Transverse colon (tissue), 4 donors: ENCODE measurements at regions not wholly inside any gene's neighbourhood (a gene's known extent, or its start where the extent isn't known, plus 50 kb on each side); places are given as distances from the start of the nearest gene placed in this dataset.

Experiments used
- DNase-seq: peaks from one replicate; pipeline ENCODE4 v3.0.0-alpha.2; 2019
- H3K27ac ChIP-seq, 4 donors: fragments of 200-600 bp; sonication (generic); 2 replicates each; pipeline ENCODE4 v1.5.1; 2016 to 2018; ENCODE audit warnings: inconsistent platforms in 4 of 4
- H3K27me3 ChIP-seq: fragments of 200-600 bp; sonication (generic); 2 replicates; pipeline ENCODE4 v1.5.1; 2017; ENCODE audit warnings: inconsistent platforms
- H3K36me3 ChIP-seq, 4 donors: fragments of 200-600 bp; sonication (generic); 2 replicates each; pipeline ENCODE4 v1.5.1; 2017 to 2019; ENCODE audit warnings: inconsistent platforms in 4 of 4
- H3K4me1 ChIP-seq, 4 donors: fragments of 200-600 bp; sonication (generic); 2 replicates each; pipeline ENCODE4 v1.5.1; 2017 to 2020; ENCODE audit warnings: inconsistent platforms in 4 of 4
- H3K4me3 ChIP-seq, 4 donors: fragments of 200-600 bp; sonication (generic); 1 replicate in 1 of 4; 2 replicates in 3 of 4; pipeline versions ENCODE4 v1.5.1 to v1.6.1; 2017 to 2019; ENCODE audit warnings: inconsistent platforms in 4 of 4
- H3K9me3 ChIP-seq, 2 donors: fragments of 200-600 bp; sonication (generic); 2 replicates each; pipeline ENCODE4 v1.5.1; 2017 to 2019; ENCODE audit warnings: inconsistent platforms in 2 of 2
- EP300 ChIP-seq: sonication (generic); formaldehyde crosslinking; IDR thresholded peaks from one replicate; pipeline ENCODE4 v1.6.1; 2017; ENCODE audit warnings: antibody characterized with exemption, low read depth
- POLR2A ChIP-seq: fragments of 450-650 bp; IDR thresholded peaks from one replicate; pipeline ENCODE4 v1.6.1; 2016; ENCODE audit warnings: antibody characterized with exemption, mild to moderate bottlenecking, moderate library complexity
- POLR2AphosphoS5 ChIP-seq, 3 donors: sonication (generic); formaldehyde crosslinking; IDR thresholded peaks; one replicate each; pipeline ENCODE4 v1.6.1; 2016; ENCODE audit warnings: antibody characterized with exemption in 3 of 3
- WGBS, 2 donors: methylation state at CpG; one replicate each; pipeline ENCODE4 v1.1.5; 2018; ENCODE audit warnings: low coverage in 1 of 2; 5-methylcytosine and 5-hydroxymethylcytosine counted together
- in situ Hi-C, 4 donors: fragments of 200-750 bp; cut with MboI; loops; one replicate each; pipeline versions ENCODE4 v1.15.0 to v1.15.1; 2017; ENCODE audit warnings: low sequenced_read_pairs in 3 of 4, low pct_ligation_motif_present in 1 of 4, low pct_unique_long_range_greater_than_20kb in 1 of 4
- intact Hi-C: fragments of 100-400 bp; cut with DNase I; formaldehyde crosslinking; loops from one replicate; pipeline ENCODE4 v1.15.1; 2023; ENCODE audit warnings: low total_unique reads
- TF ChIP-seq, protein P1 (sequence below), 5 experiments: fragments of 200-600 bp in 3 of 5; fragments of 450-650 bp in 2 of 5; sonication (generic) in 3 of 5; IDR thresholded peaks; 1 replicate in 2 of 5; 2 replicates in 3 of 5; pipeline ENCODE4 v1.5.1; 2016 to 2017; ENCODE audit warnings: antibody characterized with exemption in 5 of 5, inconsistent platforms in 3 of 5, mild to moderate bottlenecking in 2 of 5, moderate library complexity in 1 of 5

DNA sequence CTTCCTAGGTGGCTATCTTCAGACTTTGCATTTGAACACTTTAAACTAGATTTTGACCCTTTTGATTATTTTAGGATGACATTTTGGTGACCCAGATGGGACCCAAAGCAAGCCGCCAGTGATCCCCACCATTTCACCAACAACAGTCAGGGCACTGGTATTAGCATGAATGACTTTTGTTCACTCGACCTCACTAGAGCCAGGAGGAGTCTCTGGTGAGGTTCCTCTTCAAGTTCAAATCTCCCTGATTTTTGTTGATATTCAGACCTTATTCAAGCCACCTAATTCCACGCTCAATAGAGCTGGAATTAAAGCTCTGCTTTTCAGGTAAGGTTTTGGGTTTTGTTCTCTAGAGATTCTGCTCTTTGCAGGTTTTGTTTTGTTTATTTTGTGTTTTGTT is 202.3 kb downstream of the MREG start:
- intact Hi-C loops = no loop called here
- Histone ChIP-seq H3K27ac (no peak overlapping the region), H3K27me3 (no peaks in the 10 kb centered on the region)

GRCh38 chr2:215808996-215809395 is 204.4 kb downstream of the MREG start:
- no peaks in the 10 kb centered on the region for H3K36me3 ChIP-seq
- WGBS, 2 donors = 97 to 100% methylated on average over 1 of the region's 1 CpG
- in situ Hi-C loops = no loop called here
- H3K4me1 ChIP-seq = peaks cover 0 to 3% (median 0%) of the 10 kb centered on the region in 4 donors
- TF ChIP-seq EP300 = no peak
- TF ChIP-seq, protein P1, sequence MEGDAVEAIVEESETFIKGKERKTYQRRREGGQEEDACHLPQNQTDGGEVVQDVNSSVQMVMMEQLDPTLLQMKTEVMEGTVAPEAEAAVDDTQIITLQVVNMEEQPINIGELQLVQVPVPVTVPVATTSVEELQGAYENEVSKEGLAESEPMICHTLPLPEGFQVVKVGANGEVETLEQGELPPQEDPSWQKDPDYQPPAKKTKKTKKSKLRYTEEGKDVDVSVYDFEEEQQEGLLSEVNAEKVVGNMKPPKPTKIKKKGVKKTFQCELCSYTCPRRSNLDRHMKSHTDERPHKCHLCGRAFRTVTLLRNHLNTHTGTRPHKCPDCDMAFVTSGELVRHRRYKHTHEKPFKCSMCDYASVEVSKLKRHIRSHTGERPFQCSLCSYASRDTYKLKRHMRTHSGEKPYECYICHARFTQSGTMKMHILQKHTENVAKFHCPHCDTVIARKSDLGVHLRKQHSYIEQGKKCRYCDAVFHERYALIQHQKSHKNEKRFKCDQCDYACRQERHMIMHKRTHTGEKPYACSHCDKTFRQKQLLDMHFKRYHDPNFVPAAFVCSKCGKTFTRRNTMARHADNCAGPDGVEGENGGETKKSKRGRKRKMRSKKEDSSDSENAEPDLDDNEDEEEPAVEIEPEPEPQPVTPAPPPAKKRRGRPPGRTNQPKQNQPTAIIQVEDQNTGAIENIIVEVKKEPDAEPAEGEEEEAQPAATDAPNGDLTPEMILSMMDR (IDR thresholded peaks at IDR 0.05) = peak in 1 of 5 experiments; percentile 7
- TF ChIP-seq POLR2AphosphoS5 (IDR thresholded peaks at IDR 0.05) = no peak
- TF ChIP-seq POLR2A = no peak
- no peaks in the 10 kb centered on the region for H3K27me3 ChIP-seq
- intact Hi-C loops = no loop called here
- H3K9me3 ChIP-seq = no peaks in the 10 kb centered on the region
- no peak overlapping the region for H3K4me3 ChIP-seq
- no peak for DNase-seq
- H3K27ac ChIP-seq = no peak overlapping the region

More for the DNA sequence above, 202.3 kb downstream of the MREG start:
- WGBS, 2 donors = 76 to 85% methylated on average over 3 of the region's 3 CpGs
- no peak for DNase-seq
- in situ Hi-C loops = no loop called here
- Histone ChIP-seq H3K4me1 (peaks cover 0 to 6% (median 1%) of the 10 kb centered on the region in 4 donors), H3K4me3 (no peak overlapping the region), H3K9me3 (no peaks in the 10 kb centered on the region), H3K36me3 (no peaks in the 10 kb centered on the region)
- no peak for TF ChIP-seq POLR2AphosphoS5 (IDR thresholded peaks at IDR 0.05)
- no peak for TF ChIP-seq POLR2A
- TF ChIP-seq EP300 = no peak
- TF ChIP-seq, protein P1 (IDR thresholded peaks at IDR 0.05) = no peak

- intact Hi-C loops = no loop called here
- no peak for DNase-seq
- Histone ChIP-seq H3K27ac (no peak overlapping the region), H3K9me3 (no peaks in the 10 kb centered on the region), H3K36me3 (no peaks in the 10 kb centered on the region), H3K4me3 (no peak overlapping the region), H3K4me1 (peaks cover 0 to 3% (median 0%) of the 10 kb centered on the region in 4 donors), H3K27me3 (no peaks in the 10 kb centered on the region)
- TF ChIP-seq POLR2AphosphoS5 (IDR thresholded peaks at IDR 0.05) (no peak), EP300 (no peak), POLR2A (no peak)
- TF ChIP-seq, protein P1 (IDR thresholded peaks at IDR 0.05) = no peak
- in situ Hi-C loops = no loop called here
- WGBS, 2 donors = 89 to 100% methylated on average over 2 of the region's 2 CpGs
Observed at GRCh38 chr2:215808194-215808593, 205.2 kb downstream of the MREG start.

GRCh38 chr2:215805493-215805892 is 207.9 kb downstream of the MREG start:
- Histone ChIP-seq H3K27me3 (no peaks in the 10 kb centered on the region), H3K4me1 (no peaks in the 10 kb centered on the region), H3K4me3 (no peak overlapping the region), H3K9me3 (peaks cover 9 to 11% of the 10 kb centered on the region in 2 donors), H3K36me3 (no peaks in the 10 kb centered on the region), H3K27ac (no peak overlapping the region)
- intact Hi-C loops (no loop called here), in situ Hi-C loops (no loop called here)
- TF ChIP-seq EP300 = no peak
- no peak for TF ChIP-seq POLR2A
- TF ChIP-seq POLR2AphosphoS5 (IDR thresholded peaks at IDR 0.05) = no peak
- TF ChIP-seq, protein P1 (IDR thresholded peaks at IDR 0.05) = no peak
- no peak for DNase-seq
- 48 to 64% methylated on average over 2 to 3 of the region's 3 CpGs for WGBS, 2 donors
